ENCODE measurements at regions not wholly inside any gene's neighbourhood (a gene's known extent, or its start where the extent isn't known, plus 50 kb on each side); places are given as distances from the start of the nearest gene placed in this dataset.
"Not testable (repeated sequence)": the region's sequence is repeated elsewhere in the genome, so short reads cannot be mapped to it uniquely, and the experiment has no call there.

DNA sequence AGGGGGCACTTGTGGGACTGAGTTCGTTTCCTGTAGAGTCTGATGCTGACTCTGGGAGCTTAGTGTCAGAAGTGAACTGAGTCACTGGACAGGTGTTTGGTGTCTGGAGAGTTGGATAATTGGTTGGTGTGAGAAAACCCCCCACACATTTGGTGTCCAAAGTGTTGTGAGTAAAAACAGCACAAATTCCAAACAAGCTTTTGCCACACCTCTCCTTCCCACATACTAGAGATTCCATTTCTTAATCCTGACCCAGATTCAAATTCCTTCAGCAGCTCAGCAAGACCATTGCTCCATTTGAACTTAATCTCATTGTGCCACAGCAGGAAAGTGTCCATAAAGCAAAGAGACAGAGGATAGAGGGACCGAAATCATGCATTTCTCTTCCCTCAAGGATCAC lies 74.3 kb upstream of the IGFBPL1 start:
- not testable (repeated sequence) for TF ChIP-seq POLR2A (IDR thresholded peaks at IDR 0.05; ENCODE audit: low read depth, low read length); EZH2 (IDR thresholded peaks at IDR 0.05; ENCODE audit: borderline replicate concordance, low read depth, low read length, severe bottlenecking)
- TF ChIP-seq, protein P1, sequence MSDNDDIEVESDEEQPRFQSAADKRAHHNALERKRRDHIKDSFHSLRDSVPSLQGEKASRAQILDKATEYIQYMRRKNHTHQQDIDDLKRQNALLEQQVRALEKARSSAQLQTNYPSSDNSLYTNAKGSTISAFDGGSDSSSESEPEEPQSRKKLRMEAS (IDR thresholded peaks at IDR 0.05; ENCODE audit: insufficient read depth, insufficient read length), result not testable (repeated sequence)
- TF ChIP-seq, protein P2, sequence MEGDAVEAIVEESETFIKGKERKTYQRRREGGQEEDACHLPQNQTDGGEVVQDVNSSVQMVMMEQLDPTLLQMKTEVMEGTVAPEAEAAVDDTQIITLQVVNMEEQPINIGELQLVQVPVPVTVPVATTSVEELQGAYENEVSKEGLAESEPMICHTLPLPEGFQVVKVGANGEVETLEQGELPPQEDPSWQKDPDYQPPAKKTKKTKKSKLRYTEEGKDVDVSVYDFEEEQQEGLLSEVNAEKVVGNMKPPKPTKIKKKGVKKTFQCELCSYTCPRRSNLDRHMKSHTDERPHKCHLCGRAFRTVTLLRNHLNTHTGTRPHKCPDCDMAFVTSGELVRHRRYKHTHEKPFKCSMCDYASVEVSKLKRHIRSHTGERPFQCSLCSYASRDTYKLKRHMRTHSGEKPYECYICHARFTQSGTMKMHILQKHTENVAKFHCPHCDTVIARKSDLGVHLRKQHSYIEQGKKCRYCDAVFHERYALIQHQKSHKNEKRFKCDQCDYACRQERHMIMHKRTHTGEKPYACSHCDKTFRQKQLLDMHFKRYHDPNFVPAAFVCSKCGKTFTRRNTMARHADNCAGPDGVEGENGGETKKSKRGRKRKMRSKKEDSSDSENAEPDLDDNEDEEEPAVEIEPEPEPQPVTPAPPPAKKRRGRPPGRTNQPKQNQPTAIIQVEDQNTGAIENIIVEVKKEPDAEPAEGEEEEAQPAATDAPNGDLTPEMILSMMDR (IDR thresholded peaks at IDR 0.05; ENCODE audit: extremely low read depth in 1 of 2, insufficient read depth in 1 of 2, low read depth in 1 of 2, low read length in 2 of 2), result not testable (repeated sequence)
